OCI-LY1 (cell line): ENCODE measurements at regions not wholly inside any gene's neighbourhood (a gene's known extent, or its start where the extent isn't known, plus 50 kb on each side); places are given as distances from the start of the nearest gene placed in this dataset.

Experiments
- H2AFZ ChIP-seq: fragments of 200-600 bp; sonication (generic), shearing (Covaris generic); 2 replicates; pipeline ENCODE4 v1.6.0; 2014; ENCODE audit warnings: antibody characterized with exemption, mild to moderate bottlenecking, low read length
- H3F3A ChIP-seq: fragments of 200-600 bp; sonication (generic), shearing (Covaris generic); 2 replicates; pipeline ENCODE4 v1.6.0; 2014; ENCODE audit warnings: mild to moderate bottlenecking, antibody characterized with exemption, low read length, moderate library complexity; ENCODE audit not compliant: insufficient read depth
- H3K27ac ChIP-seq: fragments of 200-600 bp; sonication (generic); 2 replicates; pipeline ENCODE4 v1.5.1; 2014; ENCODE audit warnings: low read length, mixed run types, mild to moderate bottlenecking, low read depth; ENCODE audit not compliant: poor library complexity, severe bottlenecking
- H3K27me3 ChIP-seq: fragments of 200-600 bp; sonication (generic); 2 replicates; pipeline ENCODE4 v1.6.0; 2014; ENCODE audit warnings: antibody characterized with exemption, mild to moderate bottlenecking, low read length, moderate library complexity; ENCODE audit not compliant: insufficient read depth
- H3K36me3 ChIP-seq: fragments of 200-600 bp; sonication (generic); 2 replicates; pipeline ENCODE4 v1.6.1; 2014; ENCODE audit warnings: mild to moderate bottlenecking, antibody characterized with exemption, low read length, moderate library complexity, mixed read lengths; ENCODE audit not compliant: insufficient read depth
- H3K4me1 ChIP-seq: fragments of 200-600 bp; sonication (generic); 2 replicates; pipeline ENCODE4 v1.5.1; 2014; ENCODE audit warnings: mild to moderate bottlenecking, low read length, moderate library complexity; ENCODE audit not compliant: insufficient read depth, severe bottlenecking
- H3K4me2 ChIP-seq: fragments of 200-600 bp; sonication (generic), shearing (Covaris generic); 2 replicates; pipeline ENCODE4 v1.6.1; 2014; ENCODE audit warnings: low read length
- H3K4me3 ChIP-seq: fragments of 200-600 bp; sonication (generic); 2 replicates; pipeline ENCODE4 v1.5.1; 2014; ENCODE audit warnings: low read length, low read depth, mild to moderate bottlenecking, mixed read lengths; ENCODE audit not compliant: poor library complexity, severe bottlenecking
- H3K79me2 ChIP-seq: fragments of 200-600 bp; shearing (Covaris generic); 2 replicates; pipeline ENCODE4 v1.6.1; 2016; ENCODE audit warnings: mixed run types, low read length, mixed read lengths; ENCODE audit not compliant: insufficient read depth
- H3K9ac ChIP-seq: fragments of 200-600 bp; sonication (generic), shearing (Covaris generic); 2 replicates; pipeline ENCODE4 v1.6.1; 2014; ENCODE audit warnings: mild to moderate bottlenecking, low read length, mixed read lengths
- H3K9me2 ChIP-seq: fragments of 200-600 bp; sonication (generic), shearing (Covaris generic); 2 replicates; pipeline ENCODE4 v1.6.1; 2014; ENCODE audit warnings: low read depth, mild to moderate bottlenecking, low read length, mixed read lengths
- H3K9me3 ChIP-seq: fragments of 200-600 bp; shearing (Covaris generic); 2 replicates; pipeline ENCODE4 v1.6.1; 2014; ENCODE audit warnings: low read length, mixed read lengths
- H4K20me1 ChIP-seq: fragments of 200-600 bp; sonication (generic), shearing (Covaris generic); 2 replicates; pipeline ENCODE4 v1.6.0; 2016; ENCODE audit warnings: mild to moderate bottlenecking, low read length; ENCODE audit not compliant: insufficient read depth
- EZH2 ChIP-seq: fragments of 200-600 bp; sonication (generic), shearing (Covaris generic); IDR thresholded peaks from 2 replicates; pipeline ENCODE4 v1.8.0; 2017; ENCODE audit warnings: borderline replicate concordance, mixed run types, mild to moderate bottlenecking, antibody characterized with exemption, low read length, moderate library complexity, mixed read lengths
- TF ChIP-seq, protein P1 (sequence below): fragments of 200-600 bp; sonication (generic), shearing (Covaris generic); IDR thresholded peaks from 2 replicates; pipeline ENCODE4 v1.5.1; 2017; ENCODE audit warnings: mild to moderate bottlenecking, antibody characterized with exemption, low read length, moderate library complexity, mixed read lengths

DNA sequence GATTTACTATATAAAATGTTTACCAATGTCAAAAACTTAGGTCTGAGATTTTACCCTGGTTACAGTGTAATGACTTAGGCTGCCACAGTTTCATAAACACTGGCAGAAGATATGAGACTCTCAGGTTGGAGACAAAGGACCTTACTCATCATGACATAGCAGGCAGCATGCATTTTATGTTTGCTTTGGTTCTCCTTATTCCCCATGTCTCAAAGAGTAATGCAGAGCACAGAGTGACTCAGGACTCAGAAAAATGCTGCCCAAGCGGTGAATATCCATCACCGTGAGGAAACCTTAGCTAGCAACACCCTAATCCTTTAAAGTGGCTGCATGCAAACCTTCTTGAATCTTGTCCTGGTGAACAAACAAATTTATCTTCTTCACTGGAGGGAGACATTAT, 112.1 kb upstream of the EYS start:
- H3K79me2 ChIP-seq = no peaks in the 10 kb centered on the region
- no peak overlapping the region for H3K4me3 ChIP-seq
- no peaks in the 10 kb centered on the region for H3F3A ChIP-seq
- H3K9me3 ChIP-seq = no peaks in the 10 kb centered on the region
- no peak for TF ChIP-seq EZH2
- TF ChIP-seq, protein P1, sequence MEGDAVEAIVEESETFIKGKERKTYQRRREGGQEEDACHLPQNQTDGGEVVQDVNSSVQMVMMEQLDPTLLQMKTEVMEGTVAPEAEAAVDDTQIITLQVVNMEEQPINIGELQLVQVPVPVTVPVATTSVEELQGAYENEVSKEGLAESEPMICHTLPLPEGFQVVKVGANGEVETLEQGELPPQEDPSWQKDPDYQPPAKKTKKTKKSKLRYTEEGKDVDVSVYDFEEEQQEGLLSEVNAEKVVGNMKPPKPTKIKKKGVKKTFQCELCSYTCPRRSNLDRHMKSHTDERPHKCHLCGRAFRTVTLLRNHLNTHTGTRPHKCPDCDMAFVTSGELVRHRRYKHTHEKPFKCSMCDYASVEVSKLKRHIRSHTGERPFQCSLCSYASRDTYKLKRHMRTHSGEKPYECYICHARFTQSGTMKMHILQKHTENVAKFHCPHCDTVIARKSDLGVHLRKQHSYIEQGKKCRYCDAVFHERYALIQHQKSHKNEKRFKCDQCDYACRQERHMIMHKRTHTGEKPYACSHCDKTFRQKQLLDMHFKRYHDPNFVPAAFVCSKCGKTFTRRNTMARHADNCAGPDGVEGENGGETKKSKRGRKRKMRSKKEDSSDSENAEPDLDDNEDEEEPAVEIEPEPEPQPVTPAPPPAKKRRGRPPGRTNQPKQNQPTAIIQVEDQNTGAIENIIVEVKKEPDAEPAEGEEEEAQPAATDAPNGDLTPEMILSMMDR = no peak
- no peak overlapping the region for H2AFZ ChIP-seq
- no peak overlapping the region for H3K9ac ChIP-seq
- H3K27me3 ChIP-seq = no peaks in the 10 kb centered on the region
- no peak overlapping the region for H3K4me2 ChIP-seq
- H3K9me2 ChIP-seq = no peaks in the 10 kb centered on the region
- no peaks in the 10 kb centered on the region for H3K4me1 ChIP-seq
- H3K36me3 ChIP-seq = no peaks in the 10 kb centered on the region
- no peaks in the 10 kb centered on the region for H4K20me1 ChIP-seq
- no peak overlapping the region for H3K27ac ChIP-seq

DNA sequence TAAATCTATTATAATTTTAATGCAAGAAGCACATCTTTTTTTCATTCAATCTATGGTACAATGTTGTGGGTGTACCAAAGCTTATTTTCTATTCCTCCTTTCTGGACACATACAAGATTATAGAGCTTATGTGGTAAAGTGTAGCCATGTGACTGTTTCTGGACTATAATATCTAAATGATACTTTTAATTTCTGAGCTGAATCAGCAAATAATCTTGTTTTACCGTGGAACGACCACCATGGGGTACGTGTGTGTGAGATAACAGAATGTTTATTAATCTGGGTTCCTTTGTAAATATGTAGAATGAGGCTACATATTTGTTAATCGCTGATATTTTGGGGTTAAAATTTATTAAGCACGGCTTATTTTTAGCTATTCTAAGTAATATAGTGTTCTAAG, 111.5 kb upstream of the EYS start:
- Histone ChIP-seq H3K79me2 (no peaks in the 10 kb centered on the region), H3K9ac (no peak overlapping the region), H3K4me3 (no peak overlapping the region), H3K36me3 (no peaks in the 10 kb centered on the region), H3K27ac (no peak overlapping the region), H3K9me2 (no peaks in the 10 kb centered on the region), H3K4me2 (no peak overlapping the region), H4K20me1 (no peaks in the 10 kb centered on the region), H3K9me3 (no peaks in the 10 kb centered on the region), H2AFZ (no peak overlapping the region), H3K4me1 (no peaks in the 10 kb centered on the region), H3K27me3 (no peaks in the 10 kb centered on the region), H3F3A (no peaks in the 10 kb centered on the region)
- no peak for TF ChIP-seq EZH2
- TF ChIP-seq, protein P1 = no peak

DNA sequence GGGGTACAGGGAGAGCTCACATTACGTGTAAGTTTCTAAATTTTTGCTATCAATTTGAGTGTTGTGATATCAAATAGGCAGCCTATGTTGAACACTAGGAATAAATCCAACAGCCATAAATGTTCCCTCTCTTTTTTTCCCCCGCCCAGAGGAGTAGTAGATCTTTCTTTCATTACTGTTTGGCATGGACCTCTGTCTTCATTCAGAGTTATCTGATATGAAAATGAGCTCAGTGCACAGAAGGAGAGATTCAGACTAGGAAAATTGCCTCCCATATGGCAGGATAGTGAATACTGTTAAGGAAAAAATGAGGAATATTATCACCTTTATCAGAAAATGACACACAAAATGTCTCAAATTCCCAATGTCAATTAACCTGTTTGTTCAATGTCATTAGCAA, 110.0 kb upstream of the EYS start:
- Histone ChIP-seq H4K20me1 (no peaks in the 10 kb centered on the region), H3F3A (no peaks in the 10 kb centered on the region), H2AFZ (no peak overlapping the region), H3K27ac (no peak overlapping the region), H3K4me2 (no peak overlapping the region), H3K4me3 (no peak overlapping the region), H3K4me1 (no peaks in the 10 kb centered on the region), H3K9me3 (no peaks in the 10 kb centered on the region), H3K27me3 (no peaks in the 10 kb centered on the region), H3K9me2 (no peaks in the 10 kb centered on the region), H3K36me3 (no peaks in the 10 kb centered on the region), H3K9ac (no peak overlapping the region), H3K79me2 (no peaks in the 10 kb centered on the region)
- TF ChIP-seq, protein P1 = no peak
- no peak for TF ChIP-seq EZH2
